CD4-positive, CD25-positive, alpha-beta regulatory T cell (primary cell): ENCODE measurements at regions not wholly inside any gene's neighbourhood (a gene's known extent, or its start where the extent isn't known, plus 50 kb on each side); places are given as distances from the start of the nearest gene placed in this dataset.
"Not testable (repeated sequence)": the region's sequence is repeated elsewhere in the genome, so short reads cannot be mapped to it uniquely, and the experiment has no call there.

Source experiments
- ATAC-seq, 2 donors: fragments of 150-1000 bp; cut with Tn5 transposase; one replicate each; pipeline ENCODE4 v1.10.0; 2021; ENCODE audit warnings: low read depth in 2 of 2, moderate number of reproducible peaks in 2 of 2, moderate library complexity in 1 of 2
- DNase-seq, 3 donors: peaks; one replicate each; pipeline versions ENCODE4 v3.0.0 to v3.0.0-alpha.2; 2012 to 2022; ENCODE audit warnings: mixed read lengths in 1 of 3
- H3K27ac ChIP-seq: one replicate; pipeline ENCODE4 v1.7.0; 2013; ENCODE audit warnings: mild to moderate bottlenecking, low read length; ENCODE audit not compliant: insufficient read depth, poor library complexity, severe bottlenecking
- H3K27me3 ChIP-seq: one replicate; pipeline ENCODE4 v1.7.0; 2013; ENCODE audit warnings: low read length; ENCODE audit not compliant: control insufficient read depth, insufficient read depth
- H3K36me3 ChIP-seq: one replicate; pipeline ENCODE4 v1.7.0; 2013; ENCODE audit warnings: mild to moderate bottlenecking, low read length, moderate library complexity; ENCODE audit not compliant: control insufficient read depth, insufficient read depth
- H3K4me1 ChIP-seq: 2 replicates; pipeline ENCODE4 v1.7.0; 2013; ENCODE audit warnings: mild to moderate bottlenecking, low read length; ENCODE audit not compliant: insufficient read depth, control insufficient read depth, poor library complexity, severe bottlenecking
- H3K4me3 ChIP-seq: one replicate; pipeline ENCODE4 v1.7.0; 2013; ENCODE audit warnings: low read depth, mild to moderate bottlenecking, low read length, moderate library complexity
- H3K9me3 ChIP-seq, 2 experiments: 1 replicate in 1 of 2; 2 replicates in 1 of 2; pipeline ENCODE4 v1.7.0; 2013; ENCODE audit warnings: low read length in 2 of 2, mild to moderate bottlenecking in 1 of 2, moderate library complexity in 1 of 2; ENCODE audit not compliant: control insufficient read depth in 2 of 2
- H3K27ac Mint-ChIP-seq, 3 donors: one replicate each; pipeline ENCODE4 v1.8.0; 2020 to 2022; ENCODE audit warnings: mild to moderate bottlenecking in 3 of 3, mixed read lengths in 3 of 3, moderate library complexity in 2 of 3
- H3K27me3 Mint-ChIP-seq: one replicate; pipeline ENCODE4 v1.8.0; 2022; ENCODE audit warnings: mild to moderate bottlenecking, mixed read lengths
- H3K36me3 Mint-ChIP-seq: one replicate; pipeline ENCODE4 v1.8.0; 2020; ENCODE audit warnings: mixed read lengths
- H3K4me1 Mint-ChIP-seq, 4 donors: one replicate each; pipeline ENCODE4 v1.8.0; 2020 to 2022; ENCODE audit warnings: mixed read lengths in 4 of 4, mild to moderate bottlenecking in 1 of 4
- H3K4me3 Mint-ChIP-seq, 4 donors: one replicate each; pipeline ENCODE4 v1.8.0; 2020 to 2022; ENCODE audit warnings: mild to moderate bottlenecking in 4 of 4, mixed read lengths in 4 of 4, moderate library complexity in 3 of 4
- H3K9me3 Mint-ChIP-seq, 7 donors: one replicate each; pipeline ENCODE4 v1.8.0; 2020 to 2022; ENCODE audit warnings: mixed read lengths in 7 of 7, mild to moderate bottlenecking in 3 of 7, moderate library complexity in 2 of 7

DNA sequence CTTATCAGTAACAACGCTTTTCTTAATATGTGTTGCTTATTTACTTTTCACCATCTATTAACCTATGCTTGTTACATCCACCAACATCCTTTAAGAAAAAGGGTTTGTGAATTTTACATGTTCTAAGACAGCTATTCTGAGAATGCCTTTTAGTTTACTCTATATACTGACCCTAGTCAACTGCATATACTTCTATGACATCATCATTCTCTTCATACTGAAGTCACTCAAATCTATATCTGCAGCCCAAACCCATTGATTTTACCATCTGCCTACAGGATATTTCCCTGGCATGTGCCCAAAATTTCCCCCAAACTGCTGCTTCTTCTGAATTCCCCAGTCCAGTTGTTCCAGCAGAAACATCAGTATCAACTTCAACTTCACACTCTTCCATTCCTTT, 94.6 kb upstream of the FAM204A start:
- Mint-ChIP-seq H3K27me3 (peaks cover 9% of the 10 kb centered on the region), H3K9me3 (peaks cover 0 to 2% (median 0%) of the 10 kb centered on the region in 7 donors), H3K4me1 (no peaks in the 10 kb centered on the region), H3K4me3 (no peak overlapping the region), H3K27ac (no peak overlapping the region), H3K36me3 (no peaks in the 10 kb centered on the region)
- H3K4me1 ChIP-seq = no peaks in the 10 kb centered on the region
- H3K4me3 ChIP-seq = no peak overlapping the region
- no peak overlapping the region for H3K27ac ChIP-seq
- ATAC-seq = no peak
- H3K36me3 ChIP-seq = no peaks in the 10 kb centered on the region
- no peaks in the 10 kb centered on the region for H3K9me3 ChIP-seq
- no peak for DNase-seq
- peaks cover 17% of the 10 kb centered on the region for H3K27me3 ChIP-seq

- no peak for DNase-seq
- Histone ChIP-seq H3K9me3 (peaks cover 0 to 4% of the 10 kb centered on the region in 2 experiments), H3K27me3 (peaks cover 3% of the 10 kb centered on the region), H3K36me3 (no peaks in the 10 kb centered on the region), H3K4me1 (no peaks in the 10 kb centered on the region), H3K4me3 (no peak overlapping the region), H3K27ac (no peak overlapping the region)
- Mint-ChIP-seq H3K36me3 (no peaks in the 10 kb centered on the region), H3K27me3 (peaks cover 21% of the 10 kb centered on the region), H3K4me1 (no peaks in the 10 kb centered on the region), H3K9me3 (peaks cover 0 to 4% (median 0%) of the 10 kb centered on the region in 7 donors), H3K4me3 (no peak overlapping the region), H3K27ac (no peak overlapping the region)
- ATAC-seq = no peak
Observed at GRCh38 chr10:118430190-118430589, 88.1 kb upstream of the FAM204A start.

DNA sequence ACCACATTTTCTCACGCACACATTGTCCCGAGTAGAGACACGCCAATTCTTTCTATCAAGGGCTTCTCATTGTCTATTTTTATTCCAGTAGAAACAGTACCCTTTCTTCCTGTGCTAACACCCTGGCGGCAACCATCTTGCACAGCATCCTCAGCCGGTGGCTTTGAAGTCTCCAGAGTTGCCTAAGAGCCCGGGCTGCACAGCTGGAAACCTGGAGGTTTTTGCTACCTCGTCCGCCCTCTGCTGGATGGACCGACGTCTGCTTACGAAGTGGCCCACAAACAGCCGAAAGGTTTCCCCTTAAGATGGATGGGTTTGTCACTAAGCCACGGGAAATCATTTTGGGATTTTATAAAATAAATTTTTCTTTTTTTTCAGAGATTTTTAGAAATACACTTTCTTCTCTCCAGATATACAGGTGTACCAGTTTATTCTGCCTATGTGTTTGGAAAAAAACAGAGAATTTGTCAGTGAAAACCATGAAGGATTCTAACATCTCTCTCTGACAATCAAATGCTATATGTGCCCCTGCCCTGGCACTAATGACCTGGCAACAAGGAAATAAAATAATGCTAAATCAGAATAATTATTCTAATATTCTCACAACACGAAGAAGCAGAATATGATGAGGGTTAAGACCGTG, 81.8 kb upstream of the FAM204A start:
- H3K27me3 Mint-ChIP-seq = peaks cover 14% of the 10 kb centered on the region
- ATAC-seq (peak in 1 of 2 donors; percentile 53), DNase-seq (peak; percentile 23 to 80 (median 37))
- peaks cover 0 to 2% (median 0%) of the 10 kb centered on the region in 4 donors for H3K4me1 Mint-ChIP-seq
- Histone ChIP-seq H3K4me1 (no peaks in the 10 kb centered on the region), H3K36me3 (no peaks in the 10 kb centered on the region), H3K27ac (no peak overlapping the region), H3K27me3 (peaks cover 3% of the 10 kb centered on the region), H3K4me3 (no peak overlapping the region), H3K9me3 (no peaks in the 10 kb centered on the region)
- H3K4me3 Mint-ChIP-seq = no peak overlapping the region
- H3K27ac Mint-ChIP-seq = no peak overlapping the region
- no peaks in the 10 kb centered on the region for H3K36me3 Mint-ChIP-seq
- H3K9me3 Mint-ChIP-seq = peaks cover 0 to 2% (median 0%) of the 10 kb centered on the region in 7 donors

DNA sequence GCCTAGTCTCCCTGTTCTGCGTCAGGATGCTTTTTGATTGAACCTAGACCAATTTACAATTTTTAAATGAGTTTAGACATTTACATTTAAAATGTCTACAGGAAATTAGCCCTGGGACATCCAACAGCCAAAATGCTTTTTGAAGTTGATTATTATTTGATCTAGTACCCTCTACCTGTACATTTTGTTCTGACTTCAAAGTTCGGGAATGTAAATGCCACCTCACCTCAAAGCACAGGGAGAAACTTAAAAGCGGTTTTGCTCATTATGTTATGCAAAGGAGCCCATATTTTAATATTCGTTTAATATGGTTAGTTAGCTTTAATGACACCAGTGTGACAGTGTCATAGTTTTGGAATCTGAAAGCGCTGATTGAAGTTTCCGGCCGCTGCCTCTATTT, 80.1 kb upstream of the FAM204A start:
- H3K36me3 Mint-ChIP-seq = no peaks in the 10 kb centered on the region
- Histone ChIP-seq H3K4me1 (no peaks in the 10 kb centered on the region), H3K27me3 (peaks cover 5% of the 10 kb centered on the region), H3K9me3 (no peaks in the 10 kb centered on the region), H3K36me3 (no peaks in the 10 kb centered on the region), H3K27ac (no peak overlapping the region), H3K4me3 (no peak overlapping the region)
- DNase-seq (no peak), ATAC-seq (no peak)
- peaks cover 0 to 2% (median 0%) of the 10 kb centered on the region in 4 donors for H3K4me1 Mint-ChIP-seq
- peaks cover 14% of the 10 kb centered on the region for H3K27me3 Mint-ChIP-seq
- H3K4me3 Mint-ChIP-seq = no peak overlapping the region
- peaks cover 0 to 2% (median 0%) of the 10 kb centered on the region in 7 donors for H3K9me3 Mint-ChIP-seq
- H3K27ac Mint-ChIP-seq = no peak overlapping the region

- peaks cover 14% of the 10 kb centered on the region for H3K27me3 Mint-ChIP-seq
- H3K9me3 Mint-ChIP-seq, H3K36me3 ChIP-seq, DNase-seq, H3K27ac ChIP-seq, H3K4me3 ChIP-seq, H3K4me1 Mint-ChIP-seq, H3K4me3 Mint-ChIP-seq, H3K36me3 Mint-ChIP-seq, H3K27me3 ChIP-seq, H3K9me3 ChIP-seq, H3K4me1 ChIP-seq, H3K27ac Mint-ChIP-seq, ATAC-seq: not testable (repeated sequence)
Observed at GRCh38 chr10:118420049-118420448, 77.9 kb upstream of the FAM204A start.

- Mint-ChIP-seq H3K4me3 (no peak overlapping the region), H3K27ac (no peak overlapping the region), H3K4me1 (no peaks in the 10 kb centered on the region), H3K36me3 (no peaks in the 10 kb centered on the region), H3K9me3 (no peaks in the 10 kb centered on the region), H3K27me3 (peaks cover 24% of the 10 kb centered on the region)
- H3K27ac ChIP-seq = no peak overlapping the region
- no peak for DNase-seq
- no peak overlapping the region for H3K4me3 ChIP-seq
- ATAC-seq = no peak
- peaks cover 8% of the 10 kb centered on the region for H3K27me3 ChIP-seq
- H3K4me1 ChIP-seq = no peaks in the 10 kb centered on the region
- H3K9me3 ChIP-seq = no peaks in the 10 kb centered on the region
- no peaks in the 10 kb centered on the region for H3K36me3 ChIP-seq
Observed at GRCh38 chr10:118412932-118413331, 70.8 kb upstream of the FAM204A start.

DNA sequence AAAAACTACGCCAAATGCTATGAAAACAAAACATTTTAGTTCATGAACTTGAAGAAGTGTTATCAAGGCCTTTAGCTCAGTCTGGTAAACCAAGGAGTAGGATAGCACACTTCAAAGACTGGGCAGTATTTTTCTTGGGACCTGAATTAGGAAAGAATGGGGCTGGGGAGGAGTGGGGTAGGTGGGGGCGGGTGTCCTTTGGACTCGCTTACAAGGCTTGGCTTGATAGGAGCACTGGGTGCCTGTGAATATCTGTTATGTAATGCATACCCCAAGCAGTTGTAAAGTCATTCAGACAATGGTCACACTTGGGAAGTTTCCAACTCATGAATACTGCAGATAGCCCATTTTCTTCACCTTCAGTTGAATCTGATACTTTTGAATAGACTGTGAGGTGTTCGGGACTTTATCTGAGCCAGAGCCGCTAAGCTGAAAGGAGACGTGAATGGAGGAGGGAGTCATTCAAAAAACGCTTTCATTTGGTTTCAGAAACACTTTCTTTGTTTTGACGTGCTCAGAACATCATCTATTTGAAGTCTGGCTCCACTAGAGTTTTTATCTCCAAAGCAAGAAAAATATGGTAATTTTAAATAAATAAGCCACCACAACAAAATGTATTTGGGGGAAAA, 70.1 kb upstream of the FAM204A start:
- H3K4me3 Mint-ChIP-seq = no peak overlapping the region

DNA sequence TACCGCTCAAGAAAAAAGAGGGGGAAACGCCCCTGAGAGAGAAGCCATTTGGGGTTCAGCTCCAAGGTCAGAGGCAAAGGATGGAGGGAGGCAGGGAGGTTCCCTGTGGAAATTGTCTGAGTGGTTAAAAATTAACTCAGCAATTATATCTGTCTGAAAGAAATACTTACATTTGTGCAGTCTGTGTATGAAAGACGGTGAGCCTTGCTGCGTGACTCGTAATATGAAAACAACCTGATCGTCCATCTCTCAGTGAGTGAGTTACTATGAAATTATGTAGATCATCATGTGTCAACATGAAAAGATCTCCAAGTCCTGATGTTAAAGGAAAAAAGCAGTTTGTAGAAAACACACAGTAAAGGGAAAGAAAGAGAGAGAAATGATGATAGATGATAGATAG, 67.2 kb upstream of the FAM204A start:
- Histone ChIP-seq H3K9me3 (no peaks in the 10 kb centered on the region), H3K4me3 (no peak overlapping the region), H3K27me3 (no peaks in the 10 kb centered on the region), H3K36me3 (no peaks in the 10 kb centered on the region), H3K27ac (no peak overlapping the region), H3K4me1 (no peaks in the 10 kb centered on the region)
- Mint-ChIP-seq H3K9me3 (no peaks in the 10 kb centered on the region), H3K4me1 (no peaks in the 10 kb centered on the region), H3K4me3 (no peak overlapping the region), H3K27ac (no peak overlapping the region), H3K36me3 (no peaks in the 10 kb centered on the region), H3K27me3 (peaks cover 8% of the 10 kb centered on the region)
- ATAC-seq = no peak
- DNase-seq = no peak

More for the DNA sequence above, 70.1 kb upstream of the FAM204A start:
- Mint-ChIP-seq H3K27ac (no peak overlapping the region), H3K36me3 (no peaks in the 10 kb centered on the region), H3K4me1 (no peaks in the 10 kb centered on the region), H3K27me3 (peaks cover 24% of the 10 kb centered on the region), H3K9me3 (no peaks in the 10 kb centered on the region)
- no peak overlapping the region for H3K27ac ChIP-seq
- no peaks in the 10 kb centered on the region for H3K9me3 ChIP-seq
- no peak overlapping the region for H3K4me3 ChIP-seq
- ATAC-seq (no peak), DNase-seq (no peak)
- H3K36me3 ChIP-seq = no peaks in the 10 kb centered on the region
- no peaks in the 10 kb centered on the region for H3K4me1 ChIP-seq
- peaks cover 5% of the 10 kb centered on the region for H3K27me3 ChIP-seq
